A673 (cell line): ENCODE measurements at regions not wholly inside any gene's neighbourhood (a gene's known extent, or its start where the extent isn't known, plus 50 kb on each side); places are given as distances from the start of the nearest gene placed in this dataset.
"Not testable (repeated sequence)": the region's sequence is repeated elsewhere in the genome, so short reads cannot be mapped to it uniquely, and the experiment has no call there.

Source experiments
- BruUV-seq: library from RNA; stranded (reverse); fragments of 400-500 nt; replicated peaks from 2 replicates; lab custom pipeline; 2021; lab: Mats Ljungman, UMichigan
- CTCF ChIA-PET: fragments of 300-600 bp; sonication (Branson Sonifier 250); formaldehyde crosslinking; loops from one replicate; lab custom pipeline; 2022; ENCODE audit warnings: antibody characterized with exemption; lab: Charles Lee
- POLR2A ChIA-PET: fragments of 300-600 bp; sonication (Branson Sonifier 250); formaldehyde crosslinking; loops from one replicate; lab custom pipeline; 2022; ENCODE audit warnings: antibody characterized with exemption; ENCODE audit not compliant: low non-redundant PET; lab: Charles Lee
- DNase-seq: peaks from one replicate; pipeline ENCODE4 v3.0.0-alpha.2; 2015; ENCODE audit warnings: low spot score
- H3K27ac ChIP-seq: fragments of 200-600 bp; sonication (generic); 2 replicates; pipeline ENCODE4 v1.5.1; 2016; ENCODE audit warnings: mixed run types, low read depth, mild to moderate bottlenecking, mixed read lengths, antibody characterized with exemption, low read length; ENCODE audit not compliant: poor library complexity, severe bottlenecking
- H3K27me3 ChIP-seq: fragments of 200-600 bp; sonication (generic); replicated peaks from 2 replicates; pipeline ENCODE4 v1.6.1; 2017; ENCODE audit warnings: mixed run types, low read depth, mild to moderate bottlenecking, mixed read lengths, antibody characterized with exemption, low read length; ENCODE audit not compliant: insufficient read depth, poor library complexity
- H3K36me3 ChIP-seq: fragments of 200-600 bp; sonication (generic); 2 replicates; pipeline ENCODE4 v1.6.1; 2016; ENCODE audit warnings: mixed run types, mild to moderate bottlenecking, mixed read lengths, antibody characterized with exemption, low read length; ENCODE audit not compliant: insufficient read depth, poor library complexity, severe bottlenecking
- H3K4me1 ChIP-seq: fragments of 200-600 bp; sonication (generic); 2 replicates; pipeline ENCODE4 v1.6.1; 2017; ENCODE audit warnings: mixed run types, mild to moderate bottlenecking, mixed read lengths, antibody characterized with exemption, low read length; ENCODE audit not compliant: insufficient read depth, poor library complexity, severe bottlenecking
- H3K4me3 ChIP-seq: fragments of 200-600 bp; sonication (generic); 2 replicates; pipeline ENCODE4 v1.5.1; 2016; ENCODE audit warnings: low read depth, mixed run types, mild to moderate bottlenecking, mixed read lengths, low read length; ENCODE audit not compliant: poor library complexity, severe bottlenecking
- H3K9me3 ChIP-seq: fragments of 200-600 bp; sonication (generic); 2 replicates; pipeline ENCODE4 v1.6.1; 2016; ENCODE audit warnings: mixed run types, low read depth, mild to moderate bottlenecking, mixed read lengths, antibody characterized with exemption, low read length; ENCODE audit not compliant: poor library complexity, severe bottlenecking
- intact Hi-C: fragments of 100-400 bp; cut with micrococcal nuclease; formaldehyde crosslinking; loops from one replicate; pipeline ENCODE4 v1.10.0; 2022; ENCODE audit not compliant: unreplicated experiment

GRCh38 chr1:149635290-149635899, 51.7 kb downstream of the PPIAL4C start:
- H3K4me3 ChIP-seq, CTCF ChIA-PET, BruUV-seq, POLR2A ChIA-PET, H3K9me3 ChIP-seq, H3K4me1 ChIP-seq, intact Hi-C loops, H3K27me3 ChIP-seq, H3K36me3 ChIP-seq, DNase-seq: not testable (repeated sequence)
- peak overlapping the region; percentile 47 for H3K27ac ChIP-seq

- Histone ChIP-seq H3K27ac (peak overlapping the region; percentile 99), H3K4me3 (peak overlapping the region; percentile 45)
- H3K4me1 ChIP-seq, H3K9me3 ChIP-seq, intact Hi-C loops, H3K27me3 ChIP-seq, CTCF ChIA-PET, H3K36me3 ChIP-seq: not testable (repeated sequence)
- peak; percentile 97 for DNase-seq
- TSS peak; percentile 98 for BruUV-seq
- POLR2A ChIA-PET = interaction anchor here (0.7 kb wide), 1 partner anchor 250 kb away, joined by 3 read pairs; a partner anchor contains a TSS
Measured at GRCh38 chr1:149636286-149637122, 52.9 kb downstream of the PPIAL4C start.

- H3K27ac ChIP-seq, H3K4me1 ChIP-seq, DNase-seq, intact Hi-C loops, POLR2A ChIA-PET, BruUV-seq, H3K4me3 ChIP-seq, H3K9me3 ChIP-seq, CTCF ChIA-PET, H3K27me3 ChIP-seq, H3K36me3 ChIP-seq: not testable (repeated sequence)
Measured at GRCh38 chr1:149638481-149638880, 54.8 kb downstream of the PPIAL4C start.

GRCh38 chr1:149638901-149639658, 55.4 kb downstream of the PPIAL4C start:
- H3K27me3 ChIP-seq, DNase-seq, H3K4me3 ChIP-seq, BruUV-seq, H3K4me1 ChIP-seq, intact Hi-C loops, POLR2A ChIA-PET, H3K9me3 ChIP-seq, CTCF ChIA-PET, H3K36me3 ChIP-seq, H3K27ac ChIP-seq: not testable (repeated sequence)

- H3K27me3 ChIP-seq, H3K36me3 ChIP-seq, CTCF ChIA-PET, H3K4me1 ChIP-seq, H3K27ac ChIP-seq, intact Hi-C loops, POLR2A ChIA-PET, H3K9me3 ChIP-seq, BruUV-seq, H3K4me3 ChIP-seq, DNase-seq: not testable (repeated sequence)
Measured at GRCh38 chr1:149641179-149641578, 57.5 kb downstream of the PPIAL4C start.

- H3K4me1 ChIP-seq, H3K4me3 ChIP-seq, CTCF ChIA-PET, BruUV-seq, H3K36me3 ChIP-seq, DNase-seq, POLR2A ChIA-PET, H3K27ac ChIP-seq, H3K27me3 ChIP-seq, intact Hi-C loops, H3K9me3 ChIP-seq: not testable (repeated sequence)
Measured at GRCh38 chr1:149644818-149645217, 61.2 kb downstream of the PPIAL4C start.

GRCh38 chr1:149646360-149647017, 62.8 kb downstream of the PPIAL4C start:
- H3K9me3 ChIP-seq, intact Hi-C loops, POLR2A ChIA-PET, CTCF ChIA-PET, H3K27me3 ChIP-seq, H3K36me3 ChIP-seq, BruUV-seq, H3K27ac ChIP-seq, H3K4me1 ChIP-seq: not testable (repeated sequence)
- peak; percentile 10 for DNase-seq
- H3K4me3 ChIP-seq = peak overlapping the region; percentile 35
